CD8-positive, alpha-beta memory T cell (primary cell): ENCODE measurements at regions not wholly inside any gene's neighbourhood (a gene's known extent, or its start where the extent isn't known, plus 50 kb on each side); places are given as distances from the start of the nearest gene placed in this dataset.

Experiments used
- CTCF ChIA-PET: fragments of 350-600 bp; sonication (Branson Sonifier 250); formaldehyde crosslinking; loops from one replicate; lab custom pipeline; 2021; ENCODE audit warnings: antibody characterized with exemption; lab: Charles Lee
- POLR2A ChIA-PET: fragments of 350-600 bp; sonication (Branson Sonifier 250); formaldehyde crosslinking; loops from one replicate; lab custom pipeline; 2021; ENCODE audit warnings: antibody characterized with exemption; lab: Charles Lee
- DNase-seq, 5 donors: peaks; one replicate each; pipeline versions ENCODE4 v3.0.0 to v3.0.0-alpha.2; 2020 to 2022; ENCODE audit warnings: mixed read lengths in 1 of 5
- H3K27ac ChIP-seq: one replicate; pipeline ENCODE4 v1.7.0; 2013; ENCODE audit warnings: low read depth, mild to moderate bottlenecking, low read length, moderate library complexity
- H3K27me3 ChIP-seq: 2 replicates; pipeline ENCODE4 v1.7.0; 2013; ENCODE audit warnings: low read length, mild to moderate bottlenecking; ENCODE audit not compliant: insufficient read depth, poor library complexity, severe bottlenecking
- H3K36me3 ChIP-seq: 2 replicates; pipeline ENCODE4 v1.7.0; 2013; ENCODE audit warnings: mild to moderate bottlenecking, low read length, moderate library complexity; ENCODE audit not compliant: insufficient read depth
- H3K4me1 ChIP-seq: 2 replicates; pipeline ENCODE4 v1.7.0; 2013; ENCODE audit warnings: mild to moderate bottlenecking, low read length, moderate library complexity; ENCODE audit not compliant: insufficient read depth
- H3K4me3 ChIP-seq: 2 replicates; pipeline ENCODE4 v1.7.0; 2013; ENCODE audit warnings: mild to moderate bottlenecking, low read length
- H3K9me3 ChIP-seq: 2 replicates; pipeline ENCODE4 v1.7.0; 2013; ENCODE audit warnings: mild to moderate bottlenecking, low read length
- H3K27ac Mint-ChIP-seq, 8 donors: one replicate each; pipeline ENCODE4 v1.8.0; 2020 to 2021; ENCODE audit warnings: mixed read lengths in 8 of 8, mild to moderate bottlenecking in 6 of 8, inconsistent platforms in 3 of 8, moderate library complexity in 3 of 8
- H3K27me3 Mint-ChIP-seq, 2 donors: one replicate each; pipeline ENCODE4 v1.8.0; 2020 to 2021; ENCODE audit warnings: mixed read lengths in 2 of 2, mild to moderate bottlenecking in 1 of 2, moderate library complexity in 1 of 2
- H3K36me3 Mint-ChIP-seq, 3 donors: one replicate each; pipeline ENCODE4 v1.8.0; 2020 to 2021; ENCODE audit warnings: mixed read lengths in 3 of 3, inconsistent platforms in 1 of 3, mild to moderate bottlenecking in 1 of 3
- H3K4me1 Mint-ChIP-seq, 3 donors: one replicate each; pipeline ENCODE4 v1.8.0; 2020 to 2021; ENCODE audit warnings: mixed read lengths in 3 of 3, inconsistent platforms in 1 of 3, mild to moderate bottlenecking in 1 of 3
- H3K4me3 Mint-ChIP-seq, 7 donors: one replicate each; pipeline ENCODE4 v1.8.0; 2020 to 2021; ENCODE audit warnings: mixed read lengths in 7 of 7, mild to moderate bottlenecking in 6 of 7, moderate library complexity in 4 of 7, inconsistent platforms in 2 of 7
- H3K9me3 Mint-ChIP-seq, 5 donors: one replicate each; pipeline ENCODE4 v1.8.0; 2020 to 2022; ENCODE audit warnings: mixed read lengths in 5 of 5, mild to moderate bottlenecking in 3 of 5, moderate library complexity in 2 of 5, inconsistent platforms in 1 of 5

GRCh38 chr13:90997951-90998350 is 349.5 kb upstream of the MIR17HG start:
- no peaks in the 10 kb centered on the region for H3K36me3 Mint-ChIP-seq
- H3K36me3 ChIP-seq = no peaks in the 10 kb centered on the region
- H3K27me3 Mint-ChIP-seq = no peaks in the 10 kb centered on the region
- no peaks in the 10 kb centered on the region for H3K4me1 ChIP-seq
- H3K9me3 ChIP-seq = no peaks in the 10 kb centered on the region
- H3K4me1 Mint-ChIP-seq = no peaks in the 10 kb centered on the region
- no peak overlapping the region for H3K4me3 Mint-ChIP-seq
- H3K27ac Mint-ChIP-seq = no peak overlapping the region
- CTCF ChIA-PET = no interaction called here
- peaks cover 0 to 13% (median 3%) of the 10 kb centered on the region in 5 donors for H3K9me3 Mint-ChIP-seq
- no peak for DNase-seq
- no peak overlapping the region for H3K4me3 ChIP-seq
- H3K27me3 ChIP-seq = no peaks in the 10 kb centered on the region
- POLR2A ChIA-PET = no interaction called here
- no peak overlapping the region for H3K27ac ChIP-seq

DNA sequence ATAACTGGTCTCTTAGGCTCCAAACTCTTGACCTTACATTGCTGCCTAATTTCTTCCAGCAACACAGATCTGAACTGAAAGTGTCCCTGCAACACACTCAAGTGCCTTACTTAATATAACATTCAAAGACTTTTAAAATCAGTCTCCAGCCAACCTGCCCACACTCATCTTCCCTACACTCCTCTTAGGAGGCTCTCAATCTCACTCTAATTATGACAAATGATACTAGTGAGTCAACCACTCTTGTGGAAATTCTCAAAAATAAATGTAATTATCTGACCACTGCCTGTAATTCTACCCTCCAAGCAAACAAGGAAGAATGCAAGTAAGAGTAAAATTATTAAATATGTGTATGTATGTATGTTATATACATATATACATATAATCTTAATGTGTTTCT is 348.1 kb upstream of the MIR17HG start:
- Histone ChIP-seq H3K4me1 (no peaks in the 10 kb centered on the region), H3K9me3 (no peaks in the 10 kb centered on the region), H3K36me3 (no peaks in the 10 kb centered on the region), H3K4me3 (no peak overlapping the region), H3K27ac (no peak overlapping the region), H3K27me3 (no peaks in the 10 kb centered on the region)
- no peaks in the 10 kb centered on the region for H3K4me1 Mint-ChIP-seq
- H3K36me3 Mint-ChIP-seq = no peaks in the 10 kb centered on the region
- CTCF ChIA-PET = no interaction called here
- H3K9me3 Mint-ChIP-seq = peaks cover 0 to 13% (median 3%) of the 10 kb centered on the region in 5 donors
- no peak overlapping the region for H3K27ac Mint-ChIP-seq
- POLR2A ChIA-PET = no interaction called here
- no peak overlapping the region for H3K4me3 Mint-ChIP-seq
- no peak for DNase-seq
- H3K27me3 Mint-ChIP-seq = no peaks in the 10 kb centered on the region

DNA sequence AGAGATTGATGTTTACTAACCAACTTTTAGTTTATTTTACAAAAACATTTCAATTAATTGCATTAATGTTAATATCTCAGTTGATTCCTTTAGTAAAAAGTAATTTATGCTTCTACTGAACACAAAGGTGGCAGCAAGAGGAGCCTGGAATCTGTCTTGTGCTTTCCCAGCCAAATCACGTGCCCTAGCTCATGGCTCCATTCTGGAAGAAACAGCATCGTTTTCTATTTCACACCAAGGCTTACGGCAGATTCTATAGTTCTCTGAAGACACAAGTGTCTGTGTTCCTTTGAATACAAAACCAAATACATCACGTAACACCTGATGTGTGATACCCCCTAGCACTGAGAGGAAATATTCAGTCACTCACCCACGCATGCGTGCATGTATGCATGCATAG is 346.1 kb upstream of the MIR17HG start:
- Histone ChIP-seq H3K4me3 (no peak overlapping the region), H3K9me3 (no peaks in the 10 kb centered on the region), H3K27ac (no peak overlapping the region), H3K27me3 (no peaks in the 10 kb centered on the region), H3K36me3 (no peaks in the 10 kb centered on the region), H3K4me1 (no peaks in the 10 kb centered on the region)
- no peaks in the 10 kb centered on the region for H3K36me3 Mint-ChIP-seq
- H3K9me3 Mint-ChIP-seq = peaks cover 0 to 8% (median 0%) of the 10 kb centered on the region in 5 donors
- ChIA-PET CTCF (no interaction called here), POLR2A (no interaction called here)
- H3K27me3 Mint-ChIP-seq = no peaks in the 10 kb centered on the region
- no peak overlapping the region for H3K27ac Mint-ChIP-seq
- no peak overlapping the region for H3K4me3 Mint-ChIP-seq
- no peaks in the 10 kb centered on the region for H3K4me1 Mint-ChIP-seq
- DNase-seq = no peak

DNA sequence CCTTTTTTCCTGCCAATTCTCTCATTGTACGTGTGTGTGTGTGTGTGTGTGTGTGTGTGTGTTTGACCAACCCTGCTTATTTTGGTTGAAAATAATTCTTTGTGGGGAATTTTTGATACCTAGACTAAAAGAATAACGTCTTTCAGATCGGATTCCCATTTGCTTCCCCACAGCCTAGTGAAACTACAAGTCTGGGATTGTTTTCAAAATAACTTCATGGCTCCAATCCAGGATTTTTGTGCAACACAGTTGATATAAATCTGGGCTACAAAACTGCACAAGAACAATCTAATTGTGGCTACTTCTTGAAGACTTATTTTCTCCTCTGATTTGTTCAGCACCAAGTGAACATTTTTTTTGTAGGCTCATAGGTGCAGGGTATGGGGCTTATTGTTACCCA is 332.8 kb upstream of the MIR17HG start:
- POLR2A ChIA-PET = no interaction called here
- H3K27ac ChIP-seq = no peak overlapping the region
- CTCF ChIA-PET = no interaction called here

DNA sequence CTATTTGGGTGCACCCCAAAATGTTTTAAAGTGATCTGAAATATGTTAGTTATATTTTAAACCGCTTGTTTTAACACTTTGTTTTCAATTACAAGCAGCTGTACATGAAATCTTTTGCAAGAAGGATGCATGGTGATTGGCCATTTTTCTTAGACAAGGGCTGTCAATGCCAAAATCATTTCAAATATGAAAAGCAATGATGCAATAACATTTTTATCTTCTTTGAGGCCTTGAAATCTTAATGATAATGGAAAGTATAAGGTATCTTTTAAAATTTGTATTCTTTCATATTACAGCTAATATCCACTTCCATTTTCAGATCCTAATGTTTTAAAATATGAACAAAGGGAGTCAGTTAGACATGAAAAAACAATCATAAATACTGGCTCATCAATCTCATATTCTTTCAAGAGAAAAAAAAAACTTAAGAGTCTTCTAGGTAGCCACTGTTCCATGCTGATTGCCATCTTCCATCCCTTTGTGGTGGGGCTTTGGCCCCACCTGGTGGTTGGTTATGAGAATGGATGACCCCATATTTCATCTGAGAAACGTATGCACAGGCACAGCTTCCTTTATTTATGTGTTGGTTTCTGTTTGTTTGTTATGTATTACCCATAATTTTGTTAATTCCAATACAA is 330.3 kb upstream of the MIR17HG start:
- H3K4me1 ChIP-seq = no peaks in the 10 kb centered on the region
- H3K27ac ChIP-seq = no peak overlapping the region
- ChIA-PET POLR2A (no interaction called here), CTCF (no interaction called here)
- H3K27me3 ChIP-seq = no peaks in the 10 kb centered on the region
- Mint-ChIP-seq H3K36me3 (no peaks in the 10 kb centered on the region), H3K27me3 (no peaks in the 10 kb centered on the region), H3K4me1 (no peaks in the 10 kb centered on the region), H3K27ac (no peak overlapping the region), H3K4me3 (no peak overlapping the region), H3K9me3 (peaks cover 0 to 12% (median under 1%) of the 10 kb centered on the region in 5 donors)
- no peaks in the 10 kb centered on the region for H3K36me3 ChIP-seq
- H3K9me3 ChIP-seq = no peaks in the 10 kb centered on the region
- no peak for DNase-seq
- H3K4me3 ChIP-seq = no peak overlapping the region

More for the DNA sequence above, 332.8 kb upstream of the MIR17HG start:
- H3K9me3 ChIP-seq = no peaks in the 10 kb centered on the region
- H3K4me3 Mint-ChIP-seq = no peak overlapping the region
- no peaks in the 10 kb centered on the region for H3K36me3 ChIP-seq
- no peak overlapping the region for H3K27ac Mint-ChIP-seq
- no peaks in the 10 kb centered on the region for H3K36me3 Mint-ChIP-seq
- H3K27me3 Mint-ChIP-seq = no peaks in the 10 kb centered on the region
- no peaks in the 10 kb centered on the region for H3K4me1 ChIP-seq
- DNase-seq = no peak
- H3K9me3 Mint-ChIP-seq = peaks cover 0 to 12% (median 0%) of the 10 kb centered on the region in 5 donors
- H3K27me3 ChIP-seq = no peaks in the 10 kb centered on the region
- no peak overlapping the region for H3K4me3 ChIP-seq
- H3K4me1 Mint-ChIP-seq = no peaks in the 10 kb centered on the region

- Mint-ChIP-seq H3K36me3 (no peaks in the 10 kb centered on the region), H3K27ac (no peak overlapping the region), H3K4me3 (no peak overlapping the region), H3K9me3 (peaks cover 0 to 12% (median 2%) of the 10 kb centered on the region in 5 donors), H3K4me1 (no peaks in the 10 kb centered on the region), H3K27me3 (no peaks in the 10 kb centered on the region)
- Histone ChIP-seq H3K4me3 (no peak overlapping the region), H3K36me3 (no peaks in the 10 kb centered on the region), H3K27ac (no peak overlapping the region), H3K9me3 (no peaks in the 10 kb centered on the region), H3K27me3 (no peaks in the 10 kb centered on the region), H3K4me1 (no peaks in the 10 kb centered on the region)
- ChIA-PET POLR2A (no interaction called here), CTCF (no interaction called here)
- DNase-seq = no peak
These were observed 329.8 kb upstream of the MIR17HG start for GRCh38 chr13:91017669-91018053.

- no peak for DNase-seq
- ChIA-PET POLR2A (no interaction called here), CTCF (no interaction called here)
- H3K4me3 ChIP-seq = no peak overlapping the region
- H3K27me3 Mint-ChIP-seq = no peaks in the 10 kb centered on the region
- no peak overlapping the region for H3K4me3 Mint-ChIP-seq
- H3K9me3 Mint-ChIP-seq = peaks cover 0 to 5% (median 3%) of the 10 kb centered on the region in 5 donors
- no peak overlapping the region for H3K27ac Mint-ChIP-seq
- H3K4me1 ChIP-seq = no peaks in the 10 kb centered on the region
- H3K9me3 ChIP-seq = no peaks in the 10 kb centered on the region
- H3K4me1 Mint-ChIP-seq = no peaks in the 10 kb centered on the region
- no peak overlapping the region for H3K27ac ChIP-seq
- no peaks in the 10 kb centered on the region for H3K36me3 Mint-ChIP-seq
- no peaks in the 10 kb centered on the region for H3K27me3 ChIP-seq
- no peaks in the 10 kb centered on the region for H3K36me3 ChIP-seq
These were observed 326.9 kb upstream of the MIR17HG start for GRCh38 chr13:91020461-91021034.

GRCh38 chr13:91024157-91024792 is 323.2 kb upstream of the MIR17HG start:
- DNase-seq = no peak
- Mint-ChIP-seq H3K4me1 (no peaks in the 10 kb centered on the region), H3K36me3 (no peaks in the 10 kb centered on the region), H3K4me3 (no peak overlapping the region), H3K9me3 (peaks cover 2 to 7% (median 5%) of the 10 kb centered on the region in 5 donors), H3K27me3 (no peaks in the 10 kb centered on the region), H3K27ac (no peak overlapping the region)
- H3K27ac ChIP-seq = no peak overlapping the region
- no peaks in the 10 kb centered on the region for H3K9me3 ChIP-seq
- H3K4me1 ChIP-seq = no peaks in the 10 kb centered on the region
- H3K4me3 ChIP-seq = no peak overlapping the region
- POLR2A ChIA-PET = no interaction called here
- CTCF ChIA-PET = no interaction called here
- no peaks in the 10 kb centered on the region for H3K27me3 ChIP-seq
- H3K36me3 ChIP-seq = no peaks in the 10 kb centered on the region
